ENCODE measurements at regions not wholly inside any gene's neighbourhood (a gene's known extent, or its start where the extent isn't known, plus 50 kb on each side); places are given as distances from the start of the nearest gene placed in this dataset.
A peak's percentile ranks its signal among the peaks of the same experiment; 100 is the strongest.
"Not testable (repeated sequence)": the region's sequence is repeated elsewhere in the genome, so short reads cannot be mapped to it uniquely, and the experiment has no call there.

DNA sequence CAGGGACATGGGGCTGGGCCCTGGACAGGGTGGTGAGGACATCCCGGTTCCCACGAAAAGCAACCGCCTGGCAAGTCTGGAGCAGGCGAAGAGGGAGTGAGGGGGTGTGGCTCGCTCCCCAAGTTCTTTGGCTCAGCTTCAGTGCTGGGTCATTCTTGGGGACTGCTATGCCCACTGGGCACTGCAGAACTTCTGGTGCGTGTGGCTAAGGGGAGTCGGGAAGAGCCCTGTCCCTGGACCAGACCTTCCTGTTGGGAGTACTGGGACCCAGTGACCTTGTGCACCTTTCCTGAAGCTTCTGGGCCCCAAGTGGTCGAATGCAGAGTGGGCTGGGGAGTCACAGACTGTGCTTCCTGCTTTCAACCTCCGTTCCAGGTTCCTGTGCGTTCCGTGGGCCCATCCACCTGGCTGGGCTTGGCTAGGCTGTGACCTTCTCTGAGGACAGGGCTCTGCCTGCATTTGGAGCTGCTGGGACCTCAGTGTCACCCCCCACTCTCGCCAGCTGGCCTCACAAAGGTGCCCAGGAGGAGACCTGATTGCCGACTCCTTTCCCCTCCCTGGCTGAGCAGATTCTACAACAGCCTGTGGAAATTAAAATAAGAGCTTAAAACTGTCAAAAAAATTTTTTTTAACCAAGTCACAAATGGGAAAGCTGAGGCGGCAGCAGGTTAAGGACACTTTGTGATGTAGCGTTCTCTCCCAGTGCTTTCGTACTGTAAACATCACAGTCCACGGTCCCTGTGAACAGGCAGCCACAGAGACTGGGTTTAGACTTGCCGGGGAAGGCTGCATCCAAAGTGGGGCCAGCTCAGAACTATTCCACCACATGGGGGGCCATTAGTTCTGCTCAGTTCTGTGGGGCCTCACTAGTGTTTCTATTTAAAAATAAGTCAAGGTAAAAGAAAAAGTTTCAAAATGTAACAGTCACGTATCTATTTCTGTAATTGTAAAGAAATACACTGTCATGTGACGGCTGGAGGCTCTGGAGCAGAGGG is 63.8 kb upstream of the WNT7B start:
- peak; percentile 74 for DNase-seq (ENCODE audit: low read depth)

DNA sequence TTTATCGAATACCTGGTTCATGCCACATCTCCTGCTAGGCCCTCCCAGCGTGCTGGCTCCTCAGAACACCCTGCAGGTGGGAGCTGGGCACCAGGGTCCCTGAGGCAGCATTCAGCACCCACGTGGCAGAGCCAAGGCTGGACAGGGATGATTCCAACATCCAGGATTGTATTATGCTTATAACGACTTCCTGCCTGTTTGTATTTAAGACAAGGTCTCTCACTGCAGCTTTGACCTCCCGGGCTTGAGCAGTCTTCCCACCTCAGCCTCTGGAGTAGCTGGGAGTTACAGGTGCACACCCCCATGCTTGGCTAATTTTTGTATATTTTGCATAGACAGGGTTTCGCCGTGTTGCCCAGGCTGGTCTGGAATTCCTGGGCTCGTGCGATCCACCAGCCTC is 64.7 kb upstream of the WNT7B start:
- DNase-seq (ENCODE audit: low read depth): peak; percentile 45

DNA sequence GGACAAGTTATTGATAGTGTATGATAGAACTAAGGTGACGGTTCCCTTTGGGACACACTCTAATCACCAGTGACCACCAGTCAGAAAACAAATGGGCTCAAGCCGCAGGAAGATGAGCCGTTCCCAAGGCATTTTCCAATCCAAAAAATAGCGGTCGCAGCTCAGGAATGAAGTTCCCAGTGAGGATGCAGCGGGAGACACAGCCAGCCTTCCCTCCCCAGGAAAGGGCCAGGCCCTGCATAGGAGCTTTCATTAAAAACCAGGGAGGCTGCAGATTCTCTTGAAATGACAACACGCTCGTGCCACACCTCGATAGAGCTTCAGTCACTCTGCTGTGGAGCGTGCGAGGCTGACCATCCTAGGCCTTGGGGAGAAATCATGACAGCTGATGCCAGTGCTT is 65.8 kb upstream of the WNT7B start:
- DNase-seq (ENCODE audit: low read depth): peak; percentile 69

DNA sequence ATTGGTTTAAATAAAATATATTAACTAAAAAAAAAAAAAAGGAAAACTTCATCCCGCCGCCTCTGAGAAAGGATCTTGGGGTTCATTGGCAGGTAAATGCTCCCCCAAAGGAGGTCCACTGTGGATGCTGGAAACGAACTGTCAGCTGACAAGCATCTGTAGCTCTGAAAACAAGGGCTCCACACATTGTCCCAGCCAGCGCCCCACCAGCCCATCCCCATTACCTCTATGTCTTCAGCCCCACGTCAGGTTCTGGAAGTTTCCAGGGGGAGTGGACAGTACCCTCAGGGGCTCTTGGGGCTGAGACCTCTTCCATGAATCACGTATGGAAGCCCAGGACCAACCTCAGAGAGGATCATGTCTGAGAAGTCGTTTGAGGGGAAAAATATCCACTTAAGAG is 66.4 kb upstream of the WNT7B start:
- DNase-seq (ENCODE audit: low read depth): no peak

DNA sequence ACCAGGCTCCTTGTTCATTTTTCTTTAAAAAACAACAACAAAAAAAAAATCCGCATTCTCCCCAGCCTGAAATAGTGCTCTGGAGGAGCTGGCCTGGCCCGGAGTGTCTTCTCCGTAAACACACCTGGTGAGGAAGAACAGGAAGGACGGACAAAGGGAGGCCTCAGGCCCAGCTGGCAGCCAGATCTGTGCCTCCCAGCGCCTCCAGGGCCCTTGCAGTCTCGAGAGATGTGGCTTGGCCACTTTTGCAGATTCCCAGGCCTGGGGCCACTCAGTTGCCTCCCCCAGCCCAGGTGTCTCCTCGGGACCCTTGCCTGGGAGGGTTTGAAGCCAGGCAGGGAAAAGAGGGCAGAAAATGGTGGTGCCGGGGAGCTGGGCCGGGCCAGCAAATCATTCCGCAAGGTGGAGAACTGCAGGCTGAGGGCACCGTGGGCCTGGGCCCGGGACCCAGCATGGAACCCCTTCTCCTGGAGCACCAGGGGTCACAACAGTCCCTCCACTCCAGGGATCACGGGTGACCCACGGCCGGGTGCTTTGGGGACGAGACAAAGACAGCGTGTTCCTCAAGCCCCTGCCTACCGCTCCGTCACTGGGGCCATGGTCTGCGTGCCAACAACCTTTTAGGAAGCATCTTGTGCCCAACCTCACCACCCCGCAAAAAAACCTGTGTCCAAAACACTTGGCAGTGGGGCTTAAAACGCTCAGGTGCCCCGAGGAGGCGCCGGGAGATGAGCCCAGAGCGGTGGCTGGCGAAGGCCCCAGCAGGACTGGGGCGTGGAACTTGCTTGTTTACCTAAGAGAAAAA is 67.1 kb upstream of the WNT7B start:
- peak; percentile 50 for DNase-seq (ENCODE audit: low read depth)

DNA sequence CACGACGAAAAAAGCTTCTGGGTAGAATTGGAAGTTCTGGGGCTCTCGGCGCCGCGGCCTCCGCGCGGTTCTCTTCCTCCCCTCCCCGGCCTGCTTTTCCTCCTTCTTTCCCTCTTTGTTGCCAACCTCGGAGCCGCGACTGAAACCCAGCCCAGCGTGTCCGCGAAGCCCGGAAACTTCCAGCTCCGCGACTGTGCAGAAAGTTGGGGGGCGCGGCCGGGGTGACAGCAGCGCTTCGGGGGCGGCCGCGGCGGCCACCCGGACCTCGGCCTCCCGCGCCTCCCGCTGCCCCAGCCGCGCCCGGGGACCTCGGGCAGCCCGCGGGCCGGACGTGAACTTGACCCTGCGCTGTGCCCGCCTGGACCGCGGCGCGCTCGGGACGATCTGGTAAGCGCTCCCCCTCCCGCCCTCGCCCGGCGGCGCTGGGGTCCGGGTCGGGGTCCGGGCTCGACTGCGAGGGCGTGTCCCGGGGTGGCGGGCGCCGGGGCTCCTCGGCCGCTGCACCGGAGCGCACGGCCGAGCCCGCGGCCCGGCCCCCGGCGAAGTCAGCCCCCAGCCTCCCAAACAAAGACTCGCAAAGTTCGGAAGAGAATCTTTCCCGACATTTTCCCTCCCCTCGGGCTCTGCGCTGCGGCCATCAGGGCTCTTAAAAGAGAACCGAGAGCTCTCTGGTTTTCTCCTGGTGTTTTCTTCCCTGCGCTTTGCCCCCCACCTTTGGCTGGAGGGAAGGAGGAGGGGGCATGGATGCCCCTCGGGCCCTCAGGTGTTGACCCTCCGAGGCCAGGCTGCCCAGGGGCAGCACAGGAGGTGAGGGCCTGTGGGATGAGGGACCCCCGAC is 67.9 kb upstream of the WNT7B start:
- no peak for DNase-seq (ENCODE audit: low read depth)

DNA sequence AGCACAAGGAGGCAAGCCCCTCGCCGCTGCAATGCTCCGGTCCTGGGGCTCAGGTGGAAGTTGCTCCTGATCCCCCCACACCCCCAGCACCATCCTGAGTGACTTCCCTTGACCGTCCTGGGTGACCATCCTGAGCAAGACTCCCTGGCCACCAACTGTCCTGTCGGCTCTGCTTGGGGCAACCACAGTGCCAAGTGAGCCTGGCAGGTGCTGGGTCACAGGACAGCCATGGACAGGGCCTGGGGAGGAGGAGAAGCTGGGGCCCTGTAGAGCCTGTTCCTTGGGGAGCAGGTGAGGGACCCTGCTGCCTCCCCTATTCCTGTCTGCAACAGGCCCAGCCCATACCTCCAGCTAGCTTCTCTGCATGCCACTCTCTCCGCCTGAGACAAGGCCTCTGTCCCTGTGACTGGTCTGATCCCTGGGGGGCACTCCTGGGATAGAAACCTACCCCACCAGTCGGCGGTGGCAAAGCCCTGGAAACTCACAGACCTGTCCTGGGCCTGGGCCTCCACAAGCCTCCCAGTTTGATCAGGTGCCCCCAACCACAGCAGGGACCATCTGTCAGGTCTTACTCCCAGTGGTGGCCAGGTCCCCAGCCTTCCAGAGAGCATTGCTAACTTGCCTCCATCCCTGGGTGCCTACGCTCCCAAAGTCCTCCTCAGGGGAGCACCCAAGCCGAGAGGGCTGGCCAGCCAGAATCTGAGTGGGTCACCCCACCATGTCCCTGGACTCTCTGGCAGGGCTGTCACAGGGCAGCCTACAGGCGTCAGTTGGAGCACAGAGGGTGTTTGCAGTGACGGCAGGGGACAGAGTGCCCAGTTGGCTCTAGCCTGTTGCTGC is 68.7 kb upstream of the WNT7B start:
- DNase-seq (ENCODE audit: low read depth): no peak

DNA sequence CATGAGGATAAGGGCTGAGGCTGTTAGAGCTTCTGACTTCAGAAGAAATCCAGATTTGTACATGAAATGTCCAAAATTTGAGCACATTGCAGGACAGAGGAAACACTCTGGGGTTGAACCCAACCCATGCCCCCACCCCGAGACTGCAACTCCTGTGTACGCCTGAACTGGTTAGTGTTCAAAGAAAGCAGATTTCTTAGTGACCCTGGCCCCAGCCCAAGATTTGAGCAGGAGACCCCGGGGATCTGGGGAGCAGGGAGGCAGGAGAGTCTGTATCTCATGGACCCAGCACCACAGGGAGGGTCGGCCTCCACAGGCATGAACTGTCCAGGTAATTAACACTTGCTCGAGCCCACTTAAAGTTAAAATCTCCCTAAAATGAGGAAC is 69.3 kb upstream of the WNT7B start:
- no peak for DNase-seq (ENCODE audit: low read depth)

DNA sequence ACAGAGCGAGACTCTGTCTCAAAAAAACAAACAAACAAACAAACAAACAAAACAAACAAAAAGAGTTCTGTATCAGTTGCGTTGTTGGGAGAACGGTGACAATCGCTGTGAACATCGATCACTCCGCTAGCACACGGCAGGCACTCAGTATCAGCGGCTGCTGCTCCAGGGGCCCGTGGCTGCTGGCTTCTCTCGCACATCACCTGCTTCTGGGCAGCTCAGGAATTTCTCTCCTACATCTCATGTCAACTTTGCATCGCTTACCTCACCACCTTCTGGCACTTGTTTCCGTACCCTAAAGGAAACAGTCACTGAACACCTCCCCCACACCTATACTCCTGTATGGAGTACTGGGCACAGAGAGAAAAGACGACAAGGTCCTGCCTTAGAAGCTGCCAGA is 70.3 kb upstream of the WNT7B start:
- DNase-seq (ENCODE audit: low read depth): no peak

DNA sequence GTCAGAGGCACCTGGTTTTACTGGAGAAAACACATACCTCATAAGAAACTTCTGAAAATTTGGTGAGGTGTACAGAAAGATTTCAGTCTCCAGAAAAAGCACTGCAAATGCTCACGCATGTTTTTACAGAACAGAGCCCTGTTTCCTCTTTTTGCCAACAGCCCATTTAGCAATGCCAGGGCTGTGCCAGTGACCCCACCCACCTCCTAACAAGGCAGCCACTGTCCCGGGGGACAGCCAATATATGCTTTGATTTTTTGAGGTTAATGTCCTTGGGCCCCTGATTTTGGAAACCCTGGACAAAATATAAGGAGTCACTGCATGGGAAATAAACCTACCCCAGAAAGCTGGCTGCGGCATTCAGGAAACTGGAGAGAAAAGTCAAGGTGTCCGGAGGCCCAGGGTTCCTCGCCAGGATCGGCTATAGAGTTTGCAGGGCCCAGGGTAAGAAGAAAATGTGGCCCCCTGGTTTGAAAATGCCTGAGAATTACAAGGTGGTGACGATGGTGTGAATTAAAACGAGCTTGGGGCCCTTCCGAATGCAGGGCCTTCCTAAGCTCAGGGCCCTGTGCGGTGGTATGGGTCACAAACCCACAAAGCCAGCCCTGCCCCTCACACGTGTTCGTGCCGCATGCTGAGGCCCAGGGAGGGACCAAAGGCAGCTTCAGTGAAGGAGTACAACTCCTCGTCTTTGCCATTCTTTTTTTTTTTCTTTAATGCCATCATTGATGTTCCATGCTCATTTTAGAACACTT is 71.1 kb upstream of the WNT7B start:
- DNase-seq (ENCODE audit: low read depth): no peak

DNA sequence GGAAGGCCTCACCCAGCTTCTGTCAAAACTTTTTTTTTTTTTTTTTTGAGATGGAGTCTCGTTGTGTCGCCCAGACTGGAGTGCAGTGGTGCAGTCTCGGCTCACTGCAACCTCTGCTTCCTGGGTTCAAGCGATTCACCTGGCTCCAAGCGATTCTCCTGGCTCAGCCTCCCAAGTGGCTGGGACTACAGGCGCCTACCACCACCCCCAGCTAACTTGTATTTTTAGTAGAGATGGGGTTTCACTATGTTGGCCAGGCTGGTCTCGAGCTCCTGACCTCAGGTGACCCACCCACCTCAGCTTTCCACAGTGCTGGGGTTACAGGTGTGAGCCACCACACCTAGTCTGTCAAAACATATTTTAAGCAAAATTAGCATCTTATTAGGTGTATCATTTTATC is 71.7 kb upstream of the WNT7B start:
- not testable (repeated sequence) for DNase-seq (ENCODE audit: low read depth)

DNA sequence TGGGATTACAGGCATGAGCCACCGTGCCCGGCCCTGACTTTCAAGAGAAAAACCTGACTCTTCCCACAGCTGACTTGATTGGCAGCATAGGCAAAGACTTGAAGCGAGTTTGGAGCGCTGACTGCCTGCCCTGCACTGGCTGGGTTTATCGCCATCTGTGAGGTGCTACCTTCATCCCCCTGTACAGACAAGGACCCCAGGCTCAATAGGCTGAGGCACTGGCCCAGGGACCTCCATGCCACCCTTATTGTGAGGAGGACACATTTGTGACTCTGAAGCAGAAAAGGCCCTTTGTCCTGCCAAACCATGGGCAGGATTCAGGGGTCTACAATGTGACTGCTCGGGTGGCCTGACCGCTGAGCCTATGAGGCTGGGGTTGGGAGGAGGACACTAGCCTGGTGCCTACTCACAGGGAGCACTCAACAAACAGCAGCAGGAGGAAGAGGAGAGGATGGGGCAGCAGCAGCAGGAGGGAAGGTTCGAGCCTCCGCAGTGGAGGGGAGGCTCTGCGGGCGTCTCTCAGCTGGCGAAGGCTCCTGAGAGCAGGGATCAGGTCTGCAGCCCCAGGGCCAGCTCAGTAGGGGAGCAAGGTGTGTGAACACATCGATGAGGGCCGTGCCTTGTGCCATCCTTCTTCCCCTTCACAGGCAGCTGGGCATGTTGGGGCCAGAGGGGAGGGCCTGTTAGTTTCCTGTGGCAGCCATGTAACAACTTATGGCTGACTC is 72.9 kb upstream of the WNT7B start:
- no peak for DNase-seq (ENCODE audit: low read depth)

DNA sequence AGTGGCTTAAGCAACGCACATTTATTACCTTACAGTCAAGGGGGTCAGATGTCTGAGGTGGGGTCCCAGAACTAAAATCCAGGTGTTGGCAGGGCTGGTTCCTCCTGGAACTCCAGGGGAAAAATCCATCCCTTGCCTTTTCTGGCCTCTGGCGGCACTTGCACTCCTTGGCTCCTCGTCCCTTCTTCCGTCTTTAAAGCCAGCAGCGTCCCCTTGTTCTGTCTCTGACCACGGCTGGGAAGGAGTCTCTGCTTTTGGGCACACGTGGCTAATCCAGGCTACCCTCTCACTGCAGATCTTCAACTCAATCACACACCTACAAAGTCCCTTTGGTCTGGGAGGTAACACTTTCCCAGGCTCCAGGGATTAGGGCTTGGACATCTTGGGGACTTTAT is 73.5 kb upstream of the WNT7B start:
- DNase-seq (ENCODE audit: low read depth): no peak

DNA sequence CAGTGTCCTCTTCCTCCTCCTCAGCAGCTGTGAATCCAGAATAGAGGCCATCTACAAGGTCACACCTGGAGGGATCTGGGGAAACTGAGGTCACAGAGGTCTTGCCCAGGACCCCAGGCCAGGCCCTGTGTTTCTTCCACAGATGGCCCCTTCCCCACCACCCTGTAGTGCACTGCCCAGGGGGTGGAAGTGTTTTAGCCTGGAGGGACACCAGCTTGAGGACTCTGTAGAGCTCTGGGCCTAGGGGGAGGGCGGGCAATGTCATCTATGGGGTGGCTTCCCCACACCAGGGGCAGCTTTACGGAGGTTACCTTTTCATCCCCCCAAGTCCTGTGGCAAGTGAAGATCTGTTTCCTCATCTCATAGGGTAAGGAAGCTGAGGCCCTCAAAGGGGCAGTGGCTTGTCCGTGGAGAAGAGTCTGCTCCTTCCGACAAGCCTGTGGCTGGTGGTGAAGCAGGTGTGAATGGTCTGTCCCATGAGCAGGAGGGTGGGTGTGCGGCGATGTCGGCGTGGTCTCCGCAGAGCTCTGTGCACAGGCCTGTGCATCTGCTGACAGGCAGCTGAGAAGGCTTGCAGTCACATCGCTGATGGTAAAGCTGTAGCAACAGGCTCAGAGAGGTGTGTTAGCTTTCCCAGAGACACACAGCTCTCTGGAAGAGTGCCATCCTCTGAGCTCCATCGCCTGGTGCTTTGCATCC is 74.1 kb upstream of the WNT7B start:
- DNase-seq (ENCODE audit: low read depth): no peak

DNA sequence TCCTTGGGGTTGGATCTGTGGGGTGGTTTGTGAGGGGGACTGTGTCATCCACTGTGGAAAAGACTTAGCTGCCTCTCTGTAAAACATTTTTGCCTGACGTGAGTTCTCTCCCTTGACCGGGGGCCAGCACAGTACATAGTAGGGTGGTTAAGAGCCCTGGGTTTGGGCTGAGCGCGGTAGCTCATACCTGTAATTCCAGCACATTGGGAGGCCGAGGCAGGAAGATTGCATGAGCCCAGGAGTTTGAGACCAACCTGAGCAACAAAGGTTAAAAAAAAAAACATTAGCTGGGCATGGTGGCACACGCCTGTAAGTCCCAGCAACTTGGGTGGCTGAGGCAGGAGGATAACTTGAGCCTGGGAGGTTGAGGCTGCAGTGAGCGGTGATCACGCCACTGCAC is 74.7 kb upstream of the WNT7B start:
- DNase-seq (ENCODE audit: low read depth): no peak

DNA sequence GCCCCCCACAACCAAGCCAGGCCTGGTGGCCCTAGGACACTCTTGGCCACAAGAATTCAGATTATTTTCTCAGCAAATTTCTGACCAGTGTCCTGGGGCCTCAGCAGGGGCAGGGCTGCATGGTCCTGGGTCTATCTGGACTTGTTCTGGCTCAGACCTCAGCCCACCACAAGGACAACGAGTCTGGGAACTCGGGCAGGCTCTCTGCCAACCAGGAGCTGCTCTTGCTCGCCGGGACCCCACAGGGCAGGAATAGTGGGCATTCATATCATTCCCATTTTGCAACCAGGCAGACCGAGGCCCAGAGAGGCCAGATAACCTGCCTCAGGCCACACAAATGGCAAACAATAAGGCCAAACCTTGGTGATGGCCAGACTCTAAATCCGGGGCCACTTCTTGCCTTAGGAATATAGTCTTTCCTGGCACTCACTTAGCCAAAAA is 75.4 kb upstream of the WNT7B start:
- peak; percentile 43 for DNase-seq (ENCODE audit: low read depth)

DNA sequence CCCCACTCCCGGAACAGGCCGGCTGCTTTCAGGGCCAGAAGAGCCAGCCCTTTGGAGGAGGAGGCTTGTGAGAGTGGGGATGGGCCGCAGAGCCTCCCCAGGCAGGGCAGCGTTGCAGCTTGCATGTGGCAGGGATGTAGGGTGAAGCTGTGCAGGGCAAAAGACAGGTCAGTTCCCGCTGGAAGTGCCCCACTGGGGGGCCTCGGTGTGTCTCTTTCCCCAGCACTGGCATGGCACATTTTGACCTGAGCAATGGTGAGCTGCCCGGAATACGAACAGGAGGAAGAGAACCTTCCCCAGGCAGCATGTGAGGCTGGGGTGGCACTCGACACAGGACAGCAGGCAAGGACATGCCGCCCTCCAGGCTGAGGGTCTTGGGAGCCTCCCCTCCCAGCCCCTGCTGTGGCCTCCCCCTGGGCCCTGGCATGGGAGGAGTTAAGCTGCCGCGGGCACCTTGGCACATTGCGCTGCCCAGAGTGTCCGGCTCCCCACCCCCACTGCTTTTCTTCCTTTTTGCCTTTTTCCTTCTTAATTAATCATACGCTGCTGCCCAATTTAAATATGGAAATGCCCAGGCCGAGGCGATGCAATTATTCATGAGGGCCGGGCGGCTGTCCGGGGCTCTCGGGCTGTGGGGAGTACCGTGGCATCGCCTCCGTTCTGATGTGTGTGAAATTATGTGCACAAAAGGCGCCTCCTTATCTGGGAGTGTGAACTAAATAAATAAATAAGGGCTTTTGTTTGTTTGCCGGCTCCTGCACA is 76.0 kb upstream of the WNT7B start:
- peak; percentile 74 for DNase-seq (ENCODE audit: low read depth)

DNA sequence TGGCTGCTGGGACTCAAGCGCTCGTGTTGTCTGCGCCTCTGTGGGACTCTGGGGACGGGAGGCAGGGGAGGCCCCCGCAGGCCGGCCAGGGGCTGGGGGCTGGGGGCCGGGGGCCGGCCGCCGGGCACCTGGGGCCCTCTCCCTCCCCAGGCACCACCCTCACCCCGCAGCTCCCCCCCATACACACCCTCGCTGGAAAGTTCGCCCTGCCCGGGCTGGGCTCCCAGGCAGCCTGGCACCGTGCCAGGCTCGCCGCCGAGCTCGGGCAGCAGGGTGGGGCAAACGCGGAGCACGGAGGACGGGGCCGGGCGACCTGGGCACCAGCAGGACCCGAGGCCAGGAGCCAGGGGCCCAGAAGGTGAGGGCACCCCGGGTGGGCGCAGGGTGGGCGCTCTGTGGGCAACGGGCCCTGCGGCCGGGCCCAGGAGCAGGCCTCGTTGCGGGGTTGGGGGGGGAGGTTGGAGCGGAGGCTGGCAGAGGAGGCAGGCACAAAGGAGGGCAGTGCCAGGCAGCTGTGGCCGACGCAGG is 76.7 kb upstream of the WNT7B start:
- DNase-seq (ENCODE audit: low read depth): peak; percentile 75
